ENCODE measurements at regions not wholly inside any gene's neighbourhood (a gene's known extent, or its start where the extent isn't known, plus 50 kb on each side); places are given as distances from the start of the nearest gene placed in this dataset.

- ATAC-seq (ENCODE audit: low read depth) (no peak), DNase-seq (no peak)
- H4K20me1 ChIP-seq (ENCODE audit: insufficient read depth, low read length) = no peaks in the 10 kb centered on the region
- no peak overlapping the region for H3K56ac ChIP-seq (ENCODE audit: extremely low read depth, insufficient read depth, low read length)
- H3K4ac ChIP-seq (ENCODE audit: low read depth, low read length) = no peak overlapping the region
- no peaks in the 10 kb centered on the region; the same call in 1 of the 2 replicates for H3K9me3 ChIP-seq (ENCODE audit: control insufficient read depth, insufficient read depth, low read length)
- H2AFZ ChIP-seq (replicated peaks; ENCODE audit: low read length, poor library complexity) = no peak overlapping the region
- H2BK20ac ChIP-seq (ENCODE audit: low read depth, low read length) = no peak overlapping the region
- in situ Hi-C loops (cut with MboI; ENCODE audit: low sequenced_read_pairs) = loop anchor here (10.0 kb wide), 1 partner anchor 585 kb away; the partner anchor contains the start of gene NTRK3
- ChIA-PET CTCF (no interaction called here), POLR2A (ENCODE audit: unreplicated experiment) (no interaction called here)
- H3K36me3 ChIP-seq (ENCODE audit: control insufficient read depth, insufficient read depth, low read length) = no peaks in the 10 kb centered on the region
- no peak overlapping the region for H2BK5ac ChIP-seq (ENCODE audit: low read depth, low read length, poor library complexity, severe bottlenecking)
- H3K4me3 ChIP-seq (ENCODE audit: insufficient read depth, low read depth, low read length) = no peak overlapping the region
- H2BK15ac ChIP-seq (ENCODE audit: low read depth, low read length) = no peak overlapping the region
- H3K23ac ChIP-seq (ENCODE audit: low read depth, low read length) = no peak overlapping the region
- no peak overlapping the region for H2AK9ac ChIP-seq (replicated peaks; ENCODE audit: low read depth, low read length, poor library complexity)
- no peak overlapping the region for H3K14ac ChIP-seq (replicated peaks; ENCODE audit: low read depth, low read length)
- no TSS peak for BruUV-seq (replicated peaks)
- H3K27ac ChIP-seq (ENCODE audit: insufficient read depth, low read length) = no peak overlapping the region
- H3K9ac ChIP-seq (ENCODE audit: low read depth, low read length) = no peak overlapping the region
- H3K4me1 ChIP-seq (ENCODE audit: control insufficient read depth, insufficient read depth, low read length) = no peaks in the 10 kb centered on the region
- dilution Hi-C loops (cut with HindIII; ENCODE audit: low sequenced_read_pairs, unreplicated experiment) = no loop called here
- no peaks in the 10 kb centered on the region for H3K27me3 ChIP-seq (ENCODE audit: control insufficient read depth, insufficient read depth, low read length)
- H3K9me1 ChIP-seq (ENCODE audit: insufficient read depth, low read length) = no peaks in the 10 kb centered on the region
- no peak overlapping the region for H2BK120ac ChIP-seq (ENCODE audit: low read depth, low read length)
- H4K5ac ChIP-seq (ENCODE audit: low read depth, low read length) = no peak overlapping the region
- H4K91ac ChIP-seq (ENCODE audit: insufficient read depth, low read depth, low read length) = no peak overlapping the region
- no peak overlapping the region for H2AK5ac ChIP-seq (ENCODE audit: low read depth, low read length)
- no peaks in the 10 kb centered on the region for H3K79me1 ChIP-seq (ENCODE audit: low read depth in 1 of 2, low read length in 2 of 2)
- H3K18ac ChIP-seq (ENCODE audit: low read depth, low read length) = no peak overlapping the region
- WGBS, 2 experiments (ENCODE audit: extremely low coverage in 2 of 2, insufficient read length in 1 of 2) = no CpG with 5 or more reads among the region's 6 CpGs
- no peak overlapping the region for H3K4me2 ChIP-seq (ENCODE audit: low read depth, low read length)
- intact Hi-C loops (cut with micrococcal nuclease) = no loop called here
- TF ChIP-seq CTCF (conservative IDR thresholded peaks at IDR 0.05; ENCODE audit: low read depth, low read length) = no peak
- TF ChIP-seq MAFK (IDR thresholded peaks at IDR 0.05; ENCODE audit: low read depth, low read length) = no peak
- TF ChIP-seq FOS (IDR thresholded peaks at IDR 0.05; ENCODE audit: low read depth, low read length) = no peak
- no peak for TF ChIP-seq MAZ (IDR thresholded peaks at IDR 0.05; ENCODE audit: borderline replicate concordance, low read depth, low read length)
- TF ChIP-seq RFX5 (IDR thresholded peaks at IDR 0.05; ENCODE audit: low read depth, low read length) = no peak
- TF ChIP-seq POLR2A (IDR thresholded peaks at IDR 0.05; ENCODE audit: low read depth, low read length) = no peak
- no peak for TF ChIP-seq NFE2L2 (IDR thresholded peaks at IDR 0.05; ENCODE audit: low read depth, low read length)
- no peak for TF ChIP-seq USF2 (IDR thresholded peaks at IDR 0.05; ENCODE audit: low read depth, low read length)
- TF ChIP-seq ELK1 (IDR thresholded peaks at IDR 0.05; ENCODE audit: borderline replicate concordance, low read depth, low read length) = no peak
- no peak for TF ChIP-seq BHLHE40 (IDR thresholded peaks at IDR 0.05; ENCODE audit: low read depth, low read length)
- TF ChIP-seq RCOR1 (IDR thresholded peaks at IDR 0.05; ENCODE audit: insufficient replicate concordance, low read length) = no peak
- TF ChIP-seq CHD1 (IDR thresholded peaks at IDR 0.05; ENCODE audit: low read depth, low read length) = no peak
- H4K8ac ChIP-seq (ENCODE audit: low read depth in 2 of 2, low read length in 2 of 2) = no peak overlapping the region
Observed at GRCh38 chr15:87669846-87670245, 586.7 kb downstream of the NTRK3 start.
